ENCODE measurements at regions not wholly inside any gene's neighbourhood (a gene's known extent, or its start where the extent isn't known, plus 50 kb on each side); places are given as distances from the start of the nearest gene placed in this dataset.

DNA sequence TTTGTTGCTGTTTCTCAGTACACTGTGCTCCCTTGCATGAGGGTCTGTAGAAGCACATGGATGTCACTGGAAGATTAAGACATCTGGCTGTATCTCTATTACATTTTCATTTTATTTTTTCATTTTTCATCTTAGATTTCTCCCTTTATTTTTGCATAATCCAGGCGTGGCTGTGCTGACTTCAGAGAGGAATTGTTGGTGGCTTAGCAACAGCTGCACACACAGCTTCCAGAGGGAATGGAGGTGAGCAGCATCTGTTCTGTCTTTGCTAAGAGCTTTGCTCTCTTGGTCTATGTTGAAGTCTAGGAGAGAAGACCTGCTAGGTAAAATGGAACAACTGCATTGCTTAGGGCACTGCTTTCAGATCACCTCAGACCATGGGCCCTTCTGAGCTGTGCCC is 254.4 kb upstream of the SP4 start:
- TF ChIP-seq, protein P1, sequence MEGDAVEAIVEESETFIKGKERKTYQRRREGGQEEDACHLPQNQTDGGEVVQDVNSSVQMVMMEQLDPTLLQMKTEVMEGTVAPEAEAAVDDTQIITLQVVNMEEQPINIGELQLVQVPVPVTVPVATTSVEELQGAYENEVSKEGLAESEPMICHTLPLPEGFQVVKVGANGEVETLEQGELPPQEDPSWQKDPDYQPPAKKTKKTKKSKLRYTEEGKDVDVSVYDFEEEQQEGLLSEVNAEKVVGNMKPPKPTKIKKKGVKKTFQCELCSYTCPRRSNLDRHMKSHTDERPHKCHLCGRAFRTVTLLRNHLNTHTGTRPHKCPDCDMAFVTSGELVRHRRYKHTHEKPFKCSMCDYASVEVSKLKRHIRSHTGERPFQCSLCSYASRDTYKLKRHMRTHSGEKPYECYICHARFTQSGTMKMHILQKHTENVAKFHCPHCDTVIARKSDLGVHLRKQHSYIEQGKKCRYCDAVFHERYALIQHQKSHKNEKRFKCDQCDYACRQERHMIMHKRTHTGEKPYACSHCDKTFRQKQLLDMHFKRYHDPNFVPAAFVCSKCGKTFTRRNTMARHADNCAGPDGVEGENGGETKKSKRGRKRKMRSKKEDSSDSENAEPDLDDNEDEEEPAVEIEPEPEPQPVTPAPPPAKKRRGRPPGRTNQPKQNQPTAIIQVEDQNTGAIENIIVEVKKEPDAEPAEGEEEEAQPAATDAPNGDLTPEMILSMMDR (conservative IDR thresholded peaks at IDR 0.05; ENCODE audit: low read depth, low read length) = no peak
- no peak for TF ChIP-seq EZH2 (IDR thresholded peaks at IDR 0.05; ENCODE audit: low read length, unreplicated experiment)
- TF ChIP-seq EZH2phosphoT487 (IDR thresholded peaks at IDR 0.05; ENCODE audit: borderline replicate concordance, low read length) = no peak
